Left ventricle myocardium inferior (tissue), 1 donor: ENCODE measurements at regions not wholly inside any gene's neighbourhood (a gene's known extent, or its start where the extent isn't known, plus 50 kb on each side); places are given as distances from the start of the nearest gene placed in this dataset.

Experiments used
- DNase-seq: peaks from one replicate; pipeline ENCODE4 v3.0.0-alpha.2; 2020
- H3K27ac ChIP-seq: fragments of 200-600 bp; replicated peaks from 2 replicates; pipeline ENCODE4 v1.8.0; 2021
- H3K27me3 ChIP-seq: fragments of 200-600 bp; 2 replicates; pipeline ENCODE4 v1.8.0; 2021; ENCODE audit warnings: low read depth
- H3K36me3 ChIP-seq: fragments of 200-600 bp; 2 replicates; pipeline ENCODE4 v1.8.0; 2021
- H3K4me1 ChIP-seq: fragments of 200-600 bp; 2 replicates; pipeline ENCODE4 v1.8.0; 2021
- H3K4me3 ChIP-seq: fragments of 200-600 bp; 2 replicates; pipeline ENCODE4 v1.8.0; 2021; ENCODE audit warnings: mild to moderate bottlenecking, moderate library complexity
- H3K9me3 ChIP-seq: fragments of 200-600 bp; replicated peaks from 2 replicates; pipeline ENCODE4 v1.8.0; 2021
- intact Hi-C: fragments of 100-400 bp; cut with micrococcal nuclease; formaldehyde crosslinking; loops from one replicate; pipeline ENCODE4 v1.11.0; 2022
- TF ChIP-seq, protein P1 (sequence below): fragments of 200-600 bp; IDR thresholded peaks from 2 replicates; pipeline ENCODE4 v1.8.0; 2021; ENCODE audit warnings: antibody characterized with exemption, mild to moderate bottlenecking, borderline replicate concordance
- donor health status: DM: no; HTN: yes; CAD: no; lungs with severe emphysema.

DNA sequence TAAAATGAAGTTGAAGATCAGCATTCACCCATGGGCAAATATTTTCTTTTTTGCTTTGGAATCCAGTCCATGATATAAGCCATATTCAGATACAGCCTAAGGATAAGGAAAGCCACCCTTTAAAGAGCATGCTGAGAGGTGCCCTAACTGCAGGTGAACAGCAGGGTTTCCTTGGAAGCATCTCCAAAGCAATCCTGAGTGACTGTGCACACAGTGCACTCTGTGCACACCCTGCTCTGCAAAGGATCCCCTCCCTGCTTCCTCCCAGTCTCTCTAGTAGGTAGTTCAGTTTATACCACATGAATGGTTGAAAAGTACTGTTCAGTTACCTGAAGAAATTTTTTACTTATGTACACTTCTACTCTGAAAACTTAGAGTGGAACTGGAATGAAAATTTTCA lies 491.4 kb downstream of the RASEF start:
- Histone ChIP-seq H3K4me3 (no peak overlapping the region), H3K36me3 (no peaks in the 10 kb centered on the region), H3K27ac (no peak overlapping the region), H3K4me1 (no peaks in the 10 kb centered on the region), H3K27me3 (no peaks in the 10 kb centered on the region), H3K9me3 (peaks cover 34% of the 10 kb centered on the region)
- DNase-seq = no peak
- TF ChIP-seq, protein P1, sequence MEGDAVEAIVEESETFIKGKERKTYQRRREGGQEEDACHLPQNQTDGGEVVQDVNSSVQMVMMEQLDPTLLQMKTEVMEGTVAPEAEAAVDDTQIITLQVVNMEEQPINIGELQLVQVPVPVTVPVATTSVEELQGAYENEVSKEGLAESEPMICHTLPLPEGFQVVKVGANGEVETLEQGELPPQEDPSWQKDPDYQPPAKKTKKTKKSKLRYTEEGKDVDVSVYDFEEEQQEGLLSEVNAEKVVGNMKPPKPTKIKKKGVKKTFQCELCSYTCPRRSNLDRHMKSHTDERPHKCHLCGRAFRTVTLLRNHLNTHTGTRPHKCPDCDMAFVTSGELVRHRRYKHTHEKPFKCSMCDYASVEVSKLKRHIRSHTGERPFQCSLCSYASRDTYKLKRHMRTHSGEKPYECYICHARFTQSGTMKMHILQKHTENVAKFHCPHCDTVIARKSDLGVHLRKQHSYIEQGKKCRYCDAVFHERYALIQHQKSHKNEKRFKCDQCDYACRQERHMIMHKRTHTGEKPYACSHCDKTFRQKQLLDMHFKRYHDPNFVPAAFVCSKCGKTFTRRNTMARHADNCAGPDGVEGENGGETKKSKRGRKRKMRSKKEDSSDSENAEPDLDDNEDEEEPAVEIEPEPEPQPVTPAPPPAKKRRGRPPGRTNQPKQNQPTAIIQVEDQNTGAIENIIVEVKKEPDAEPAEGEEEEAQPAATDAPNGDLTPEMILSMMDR = no peak
- intact Hi-C loops = no loop called here

DNA sequence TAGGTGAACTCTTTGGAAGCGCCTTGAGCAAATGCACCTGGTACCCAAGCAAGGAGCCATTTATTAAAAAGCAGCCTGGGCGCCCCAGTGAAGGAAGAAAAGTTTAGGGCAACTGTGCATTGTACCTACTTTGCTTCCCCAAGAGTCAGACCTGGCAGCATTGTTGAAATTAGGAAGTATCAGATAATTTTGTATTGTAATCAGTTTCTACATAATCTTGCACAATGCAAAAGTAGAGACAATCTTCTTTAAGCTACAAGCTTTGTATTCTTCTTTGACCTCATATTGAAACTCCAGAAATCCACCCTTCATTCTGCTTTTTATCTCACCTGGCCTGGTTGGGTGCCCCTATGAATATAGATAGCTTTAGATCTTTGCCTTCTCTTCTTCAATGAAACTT lies 490.8 kb downstream of the RASEF start:
- Histone ChIP-seq H3K27me3 (no peaks in the 10 kb centered on the region), H3K9me3 (peaks cover 40% of the 10 kb centered on the region), H3K4me3 (no peak overlapping the region), H3K36me3 (no peaks in the 10 kb centered on the region), H3K4me1 (no peaks in the 10 kb centered on the region), H3K27ac (no peak overlapping the region)
- no peak for DNase-seq
- intact Hi-C loops = no loop called here
- TF ChIP-seq, protein P1 = no peak

DNA sequence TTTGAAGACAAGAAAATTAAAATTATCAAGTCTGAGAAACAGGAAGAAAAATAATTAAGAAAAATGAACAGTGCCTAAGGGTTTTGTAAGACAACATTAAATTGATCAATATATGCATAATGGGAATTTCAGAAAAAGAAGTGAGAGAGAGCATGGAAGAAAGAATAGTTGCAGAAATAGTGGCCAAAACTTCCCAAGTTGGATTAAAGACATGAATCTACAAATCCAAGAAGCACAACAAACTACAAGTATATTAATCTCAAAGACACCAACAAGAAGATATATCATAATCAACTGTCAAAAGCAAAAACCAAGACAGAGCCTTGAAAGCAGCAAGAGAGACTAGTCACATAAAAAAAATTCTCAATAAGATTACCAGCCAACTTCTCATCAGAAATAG lies 488.0 kb downstream of the RASEF start:
- H3K27me3 ChIP-seq = no peaks in the 10 kb centered on the region
- TF ChIP-seq, protein P1 = no peak
- no peak overlapping the region for H3K27ac ChIP-seq
- intact Hi-C loops = no loop called here
- H3K36me3 ChIP-seq = no peaks in the 10 kb centered on the region
- H3K4me3 ChIP-seq = no peak overlapping the region
- peaks cover 56% of the 10 kb centered on the region for H3K9me3 ChIP-seq
- no peaks in the 10 kb centered on the region for H3K4me1 ChIP-seq
- DNase-seq = no peak

DNA sequence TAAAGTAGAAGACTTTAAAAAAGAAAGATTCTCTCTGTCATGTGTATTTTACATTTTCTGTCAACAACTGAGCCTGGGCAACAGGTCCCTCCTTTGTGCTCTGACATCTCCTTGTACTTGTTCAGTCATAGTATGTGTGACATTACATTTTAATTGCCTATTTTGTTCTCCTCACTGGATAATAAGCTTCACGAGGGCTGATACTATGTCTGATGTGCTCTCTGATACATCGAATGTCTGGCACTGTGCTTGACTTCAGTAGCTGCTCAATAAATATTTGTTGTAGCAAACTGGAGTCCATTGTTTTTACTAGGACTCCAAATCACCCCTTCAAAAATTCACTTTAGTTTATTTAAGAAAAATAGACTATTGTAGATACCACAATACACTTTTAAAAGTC lies 482.0 kb downstream of the RASEF start:
- H3K27ac ChIP-seq = no peak overlapping the region
- intact Hi-C loops = no loop called here
- peaks cover 28% of the 10 kb centered on the region for H3K9me3 ChIP-seq
- TF ChIP-seq, protein P1 = no peak
- H3K36me3 ChIP-seq = no peaks in the 10 kb centered on the region
- H3K4me1 ChIP-seq = no peaks in the 10 kb centered on the region
- DNase-seq = no peak
- no peaks in the 10 kb centered on the region for H3K27me3 ChIP-seq
- H3K4me3 ChIP-seq = no peak overlapping the region

DNA sequence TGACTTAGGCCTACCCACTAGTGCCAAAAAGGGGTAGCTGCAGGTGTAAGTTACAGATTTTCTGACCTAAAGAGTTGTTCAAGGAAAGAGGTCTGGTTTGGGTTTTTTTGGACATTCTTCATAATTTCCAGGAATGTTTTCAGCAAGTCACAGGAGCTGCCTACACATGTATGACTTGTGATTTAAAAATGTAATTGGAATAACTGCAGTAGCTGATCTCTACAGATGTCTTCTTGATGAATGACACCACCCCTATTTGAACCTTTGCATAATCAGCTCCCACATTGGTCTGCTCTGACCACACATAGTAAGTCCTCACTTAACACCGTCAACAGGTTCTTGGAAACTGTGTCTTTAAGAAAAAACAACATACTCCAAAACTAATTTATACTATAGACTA lies 481.4 kb downstream of the RASEF start:
- no peak for DNase-seq
- intact Hi-C loops = no loop called here
- Histone ChIP-seq H3K27ac (no peak overlapping the region), H3K36me3 (no peaks in the 10 kb centered on the region), H3K27me3 (no peaks in the 10 kb centered on the region), H3K9me3 (peaks cover 22% of the 10 kb centered on the region), H3K4me3 (no peak overlapping the region), H3K4me1 (no peaks in the 10 kb centered on the region)
- TF ChIP-seq, protein P1 = no peak

DNA sequence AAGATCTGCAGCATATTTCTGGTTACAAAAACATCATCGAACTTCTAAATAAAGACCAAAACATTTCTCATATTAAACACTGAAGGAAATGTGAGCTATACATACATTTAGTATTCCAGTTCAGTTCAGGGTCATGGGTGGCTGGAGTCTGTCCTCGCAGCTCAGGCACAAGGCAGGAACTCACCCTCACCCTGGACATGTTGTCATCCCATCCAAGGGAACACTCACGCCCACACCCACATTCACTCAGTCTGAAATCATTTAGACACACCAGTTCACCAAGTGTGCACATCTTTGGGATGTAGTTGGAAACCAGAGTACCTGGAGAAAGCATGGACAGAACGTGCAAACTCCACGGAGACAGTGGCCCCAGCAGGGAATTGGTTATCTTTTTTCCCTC lies 481.0 kb downstream of the RASEF start:
- no peak overlapping the region for H3K4me3 ChIP-seq
- TF ChIP-seq, protein P1 = no peak
- intact Hi-C loops = no loop called here
- no peak overlapping the region for H3K27ac ChIP-seq
- no peaks in the 10 kb centered on the region for H3K27me3 ChIP-seq
- no peaks in the 10 kb centered on the region for H3K4me1 ChIP-seq
- no peak for DNase-seq
- peaks cover 18% of the 10 kb centered on the region for H3K9me3 ChIP-seq
- no peaks in the 10 kb centered on the region for H3K36me3 ChIP-seq
